ENCODE measurements at regions not wholly inside any gene's neighbourhood (a gene's known extent, or its start where the extent isn't known, plus 50 kb on each side); places are given as distances from the start of the nearest gene placed in this dataset.

DNA sequence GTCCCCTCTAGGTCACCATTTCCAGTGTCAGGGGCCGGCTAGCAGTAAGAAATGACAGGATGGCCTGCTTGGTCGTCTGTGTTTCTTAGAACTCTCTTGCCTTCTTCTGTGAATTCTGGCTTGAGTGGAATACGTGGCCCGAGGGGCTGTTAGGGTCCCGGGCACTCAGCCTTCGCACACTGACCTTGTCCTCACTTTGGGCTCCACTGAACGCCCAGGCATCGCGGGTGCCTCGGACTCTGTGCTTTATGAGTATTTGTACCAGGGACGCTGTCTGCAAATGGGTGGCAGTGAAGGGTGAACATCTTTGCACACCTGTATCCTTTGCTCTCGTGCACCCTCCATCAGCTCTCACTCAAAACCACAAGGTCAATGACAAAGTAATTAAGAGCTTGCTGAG is 123.4 kb upstream of the ANO1 start:
- TF ChIP-seq, protein P1, sequence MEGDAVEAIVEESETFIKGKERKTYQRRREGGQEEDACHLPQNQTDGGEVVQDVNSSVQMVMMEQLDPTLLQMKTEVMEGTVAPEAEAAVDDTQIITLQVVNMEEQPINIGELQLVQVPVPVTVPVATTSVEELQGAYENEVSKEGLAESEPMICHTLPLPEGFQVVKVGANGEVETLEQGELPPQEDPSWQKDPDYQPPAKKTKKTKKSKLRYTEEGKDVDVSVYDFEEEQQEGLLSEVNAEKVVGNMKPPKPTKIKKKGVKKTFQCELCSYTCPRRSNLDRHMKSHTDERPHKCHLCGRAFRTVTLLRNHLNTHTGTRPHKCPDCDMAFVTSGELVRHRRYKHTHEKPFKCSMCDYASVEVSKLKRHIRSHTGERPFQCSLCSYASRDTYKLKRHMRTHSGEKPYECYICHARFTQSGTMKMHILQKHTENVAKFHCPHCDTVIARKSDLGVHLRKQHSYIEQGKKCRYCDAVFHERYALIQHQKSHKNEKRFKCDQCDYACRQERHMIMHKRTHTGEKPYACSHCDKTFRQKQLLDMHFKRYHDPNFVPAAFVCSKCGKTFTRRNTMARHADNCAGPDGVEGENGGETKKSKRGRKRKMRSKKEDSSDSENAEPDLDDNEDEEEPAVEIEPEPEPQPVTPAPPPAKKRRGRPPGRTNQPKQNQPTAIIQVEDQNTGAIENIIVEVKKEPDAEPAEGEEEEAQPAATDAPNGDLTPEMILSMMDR (IDR thresholded peaks at IDR 0.05) = no peak
- TF ChIP-seq POLR2A (IDR thresholded peaks at IDR 0.05) = no peak
